HEK293 (cell line): ENCODE measurements at regions not wholly inside any gene's neighbourhood (a gene's known extent, or its start where the extent isn't known, plus 50 kb on each side); places are given as distances from the start of the nearest gene placed in this dataset.

Source experiments
- CTCF ChIA-PET: fragments of 350-600 bp; formaldehyde crosslinking; extraction: SDS; loops from one replicate; lab custom pipeline; 2021; ENCODE audit warnings: antibody characterized with exemption; lab: Yijun Ruan, JAX
- POLR2A ChIA-PET: fragments of 300-600 bp; formaldehyde crosslinking; extraction: SDS; loops from one replicate; lab custom pipeline; 2020; ENCODE audit warnings: antibody characterized with exemption, inconsistent platforms; lab: Yijun Ruan, JAX
- H3K27ac ChIP-seq: fragments of 200-500 bp; sonication (Bioruptor generic); 2 replicates; pipeline ENCODE4 v1.5.1; 2014; ENCODE audit warnings: low read depth, low read length, control low read depth, inconsistent platforms; ENCODE audit errors: extremely low read depth
- H3K36me3 ChIP-seq, 2 experiments: fragments of 200-500 bp in 1 of 2; sonication (Bioruptor generic) in 1 of 2; 1 replicate in 1 of 2; 2 replicates in 1 of 2; pipeline ENCODE4 v1.5.1; 2014 to 2017; ENCODE audit warnings: inconsistent platforms in 2 of 2, low read length in 2 of 2; ENCODE audit not compliant: control insufficient read depth in 2 of 2, insufficient read depth in 1 of 2
- H3K4me1 ChIP-seq: fragments of 200-500 bp; sonication (Bioruptor generic); 2 replicates; pipeline ENCODE4 v1.5.1; 2014; ENCODE audit warnings: mild to moderate bottlenecking, low read length, inconsistent platforms; ENCODE audit not compliant: control insufficient read depth, insufficient read depth
- H3K4me3 ChIP-seq: 2 replicates; pipeline ENCODE4 v1.5.1; 2011; ENCODE audit warnings: low read depth, mild to moderate bottlenecking, control low read depth, low read length, moderate library complexity
- H3K9me3 ChIP-seq: fragments of 200-500 bp; sonication (Bioruptor generic); 2 replicates; pipeline ENCODE4 v1.5.1; 2014; ENCODE audit warnings: low read depth, low read length, inconsistent platforms; ENCODE audit not compliant: control insufficient read depth, insufficient read depth
- GFI1B ChIP-seq: fragments of 450-650 bp; formaldehyde crosslinking; IDR thresholded peaks from 2 replicates; pipeline ENCODE4 v1.5.1; 2016; ENCODE audit warnings: missing biosample characterization, missing genetic modification characterization
- KLF17 ChIP-seq: fragments of 450-650 bp; formaldehyde crosslinking; IDR thresholded peaks from 2 replicates; pipeline ENCODE4 v1.5.1; 2016; ENCODE audit warnings: missing biosample characterization, missing genetic modification characterization
- MZF1 ChIP-seq: fragments of 450-650 bp; formaldehyde crosslinking; IDR thresholded peaks from 2 replicates; pipeline ENCODE4 v1.5.1; 2017; ENCODE audit warnings: missing biosample characterization, missing genetic modification characterization, borderline replicate concordance
- PBX3 ChIP-seq: sonication (generic); formaldehyde crosslinking; IDR thresholded peaks from 2 replicates; pipeline ENCODE4 v1.8.1; 2022; ENCODE audit warnings: mild to moderate bottlenecking, moderate library complexity, missing genetic modification reagents
- SETDB1 ChIP-seq: IDR thresholded peaks from one replicate; pipeline ENCODE4 v1.6.1; 2017; ENCODE audit warnings: mild to moderate bottlenecking, low read length, moderate library complexity, mixed read lengths; ENCODE audit not compliant: insufficient read length
- ZEB2 ChIP-seq: fragments of 450-650 bp; formaldehyde crosslinking; IDR thresholded peaks from 2 replicates; pipeline ENCODE4 v1.5.1; 2016; ENCODE audit warnings: missing biosample characterization, missing genetic modification characterization
- ZFP37 ChIP-seq: fragments of 450-650 bp; formaldehyde crosslinking; IDR thresholded peaks from 2 replicates; pipeline ENCODE4 v1.5.1; 2016; ENCODE audit warnings: missing biosample characterization, missing genetic modification characterization
- ZNF10 ChIP-seq: fragments of 450-650 bp; formaldehyde crosslinking; IDR thresholded peaks from 2 replicates; pipeline ENCODE4 v1.5.1; 2017; ENCODE audit warnings: missing biosample characterization, missing genetic modification characterization
- ZNF148 ChIP-seq: fragments of 450-650 bp; formaldehyde crosslinking; IDR thresholded peaks from 2 replicates; pipeline ENCODE4 v1.5.0; 2017; ENCODE audit warnings: missing biosample characterization, missing genetic modification characterization, borderline replicate concordance
- ZNF18 ChIP-seq: fragments of 450-650 bp; formaldehyde crosslinking; IDR thresholded peaks from 2 replicates; pipeline ENCODE4 v1.5.1; 2016; ENCODE audit warnings: missing biosample characterization, missing genetic modification characterization
- ZNF274 ChIP-seq, 2 experiments: fragments of 200-500 bp in 1 of 2; fragments of 450-650 bp in 1 of 2; sonication (Bioruptor generic) in 1 of 2; formaldehyde crosslinking in 1 of 2; IDR thresholded peaks; 2 replicates each; pipeline versions ENCODE4 v1.5.1 to v1.6.1; 2014 to 2016; ENCODE audit warnings: borderline replicate concordance in 1 of 2, inconsistent platforms in 1 of 2, low read length in 1 of 2, missing biosample characterization in 1 of 2, missing genetic modification characterization in 1 of 2
- ZNF423 ChIP-seq: fragments of 450-650 bp; formaldehyde crosslinking; IDR thresholded peaks from 2 replicates; pipeline ENCODE4 v1.5.1; 2016; ENCODE audit warnings: missing biosample characterization, missing genetic modification characterization
- ZNF596 ChIP-seq: fragments of 450-650 bp; IDR thresholded peaks from 2 replicates; pipeline ENCODE4 v1.5.0; 2018; ENCODE audit warnings: missing biosample characterization, mild to moderate bottlenecking, missing genetic modification characterization, moderate library complexity
- ZNF610 ChIP-seq: fragments of 450-650 bp; formaldehyde crosslinking; IDR thresholded peaks from 2 replicates; pipeline ENCODE4 v1.5.1; 2016; ENCODE audit warnings: missing biosample characterization, missing genetic modification characterization, borderline replicate concordance
- ZNF707 ChIP-seq: fragments of 450-650 bp; formaldehyde crosslinking; IDR thresholded peaks from 2 replicates; pipeline ENCODE4 v1.5.1; 2016; ENCODE audit warnings: missing biosample characterization, missing genetic modification characterization
- ZNF747 ChIP-seq: fragments of 450-650 bp; formaldehyde crosslinking; IDR thresholded peaks from 2 replicates; pipeline ENCODE4 v1.5.1; 2016; ENCODE audit warnings: missing biosample characterization, missing genetic modification characterization
- ZNF768 ChIP-seq: fragments of 450-650 bp; formaldehyde crosslinking; IDR thresholded peaks from 2 replicates; pipeline ENCODE4 v1.5.1; 2018; ENCODE audit warnings: missing biosample characterization, mild to moderate bottlenecking, missing genetic modification characterization
- ZNF791 ChIP-seq: fragments of 450-650 bp; formaldehyde crosslinking; IDR thresholded peaks from 2 replicates; pipeline ENCODE4 v1.5.1; 2016; ENCODE audit warnings: missing biosample characterization, missing genetic modification characterization
- ZSCAN23 ChIP-seq: fragments of 450-650 bp; formaldehyde crosslinking; IDR thresholded peaks from 2 replicates; pipeline ENCODE4 v1.5.1; 2016; ENCODE audit warnings: missing biosample characterization, missing genetic modification characterization
- TF ChIP-seq, protein P1 (sequence below): fragments of 450-650 bp; formaldehyde crosslinking; IDR thresholded peaks from 2 replicates; pipeline ENCODE4 v1.5.1; 2017; ENCODE audit warnings: missing biosample characterization, missing genetic modification characterization
- TF ChIP-seq, protein P2 (sequence below): fragments of 450-650 bp; formaldehyde crosslinking; optimal IDR thresholded peaks from 2 replicates; pipeline ENCODE3; 2016; ENCODE audit warnings: missing biosample characterization, mild to moderate bottlenecking, missing genetic modification characterization

GRCh38 chr5:147084702-147085101 lies 150.1 kb upstream of the STK32A start:
- POLR2A ChIA-PET = no interaction called here
- H3K4me3 ChIP-seq = no peak overlapping the region
- H3K36me3 ChIP-seq = no peaks in the 10 kb centered on the region
- H3K27ac ChIP-seq = no peak overlapping the region
- CTCF ChIA-PET = interaction anchor here (1.2 kb wide), 1 partner anchor 13 kb away, joined by 4 read pairs; no protein-coding TSS in a partner anchor
- no peaks in the 10 kb centered on the region for H3K4me1 ChIP-seq
- H3K9me3 ChIP-seq = no peaks in the 10 kb centered on the region
- TF ChIP-seq KLF17 (tag by site-specific recombination) (no peak), ZFP37 (tag by site-specific recombination) (no peak), ZNF768 (no peak)

GRCh38 chr5:147085409-147085808 lies 149.4 kb upstream of the STK32A start:
- no peak overlapping the region for H3K27ac ChIP-seq
- no peaks in the 10 kb centered on the region for H3K36me3 ChIP-seq
- no peak overlapping the region for H3K4me3 ChIP-seq
- TF ChIP-seq ZSCAN23 (no peak), ZNF791 (no peak), PBX3 (CRISPR knock-in tag) (no peak), SETDB1 (no peak), ZNF707 (no peak), ZEB2 (tag by site-specific recombination) (no peak), ZNF596 (tag by site-specific recombination) (no peak), ZNF10 (no peak), ZNF423 (tag by site-specific recombination) (no peak), MZF1 (tag by site-specific recombination) (no peak)
- TF ChIP-seq, protein P1, sequence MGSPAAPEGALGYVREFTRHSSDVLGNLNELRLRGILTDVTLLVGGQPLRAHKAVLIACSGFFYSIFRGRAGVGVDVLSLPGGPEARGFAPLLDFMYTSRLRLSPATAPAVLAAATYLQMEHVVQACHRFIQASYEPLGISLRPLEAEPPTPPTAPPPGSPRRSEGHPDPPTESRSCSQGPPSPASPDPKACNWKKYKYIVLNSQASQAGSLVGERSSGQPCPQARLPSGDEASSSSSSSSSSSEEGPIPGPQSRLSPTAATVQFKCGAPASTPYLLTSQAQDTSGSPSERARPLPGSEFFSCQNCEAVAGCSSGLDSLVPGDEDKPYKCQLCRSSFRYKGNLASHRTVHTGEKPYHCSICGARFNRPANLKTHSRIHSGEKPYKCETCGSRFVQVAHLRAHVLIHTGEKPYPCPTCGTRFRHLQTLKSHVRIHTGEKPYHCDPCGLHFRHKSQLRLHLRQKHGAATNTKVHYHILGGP (tag by site-specific recombination) = no peak
- TF ChIP-seq, protein P2, sequence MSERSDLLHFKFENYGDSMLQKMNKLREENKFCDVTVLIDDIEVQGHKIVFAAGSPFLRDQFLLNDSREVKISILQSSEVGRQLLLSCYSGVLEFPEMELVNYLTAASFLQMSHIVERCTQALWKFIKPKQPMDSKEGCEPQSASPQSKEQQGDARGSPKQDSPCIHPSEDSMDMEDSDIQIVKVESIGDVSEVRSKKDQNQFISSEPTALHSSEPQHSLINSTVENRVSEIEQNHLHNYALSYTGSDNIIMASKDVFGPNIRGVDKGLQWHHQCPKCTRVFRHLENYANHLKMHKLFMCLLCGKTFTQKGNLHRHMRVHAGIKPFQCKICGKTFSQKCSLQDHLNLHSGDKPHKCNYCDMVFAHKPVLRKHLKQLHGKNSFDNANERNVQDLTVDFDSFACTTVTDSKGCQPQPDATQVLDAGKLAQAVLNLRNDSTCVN (tag by site-specific recombination) = no peak
- H3K9me3 ChIP-seq = no peaks in the 10 kb centered on the region
- H3K4me1 ChIP-seq = no peaks in the 10 kb centered on the region
- POLR2A ChIA-PET = no interaction called here
- CTCF ChIA-PET = interaction anchor here (1.2 kb wide), 1 partner anchor 12 kb away, joined by 4 read pairs; no protein-coding TSS in a partner anchor

DNA sequence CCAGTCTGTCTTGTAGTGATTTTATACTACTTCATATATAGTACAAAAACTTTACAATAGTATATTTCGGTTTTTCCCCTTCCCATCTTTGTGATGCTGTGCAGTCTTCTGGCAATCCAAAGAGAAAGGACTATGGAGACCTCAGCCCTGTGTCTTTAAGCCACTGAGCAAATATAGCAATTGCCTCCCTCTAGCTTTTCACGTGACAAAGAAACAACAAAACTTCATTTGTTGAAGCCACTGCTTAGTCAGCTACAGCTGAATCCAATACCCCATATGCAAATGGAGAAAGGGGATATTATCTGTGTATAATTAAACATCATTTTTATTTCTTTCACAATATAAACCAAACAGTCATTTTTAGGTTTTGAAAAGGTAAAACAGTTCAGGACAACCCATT lies 142.8 kb upstream of the STK32A start:
- ChIA-PET CTCF (no interaction called here), POLR2A (no interaction called here)
- Histone ChIP-seq H3K9me3 (no peaks in the 10 kb centered on the region), H3K4me3 (no peak overlapping the region), H3K36me3 (no peaks in the 10 kb centered on the region), H3K4me1 (no peaks in the 10 kb centered on the region; the same call in 1 of the 2 replicates), H3K27ac (no peak overlapping the region)
- TF ChIP-seq GFI1B = no peak
- no peak for TF ChIP-seq ZNF18 (tag by site-specific recombination)
- no peak for TF ChIP-seq ZNF148 (tag by site-specific recombination)
- no peak for TF ChIP-seq ZNF610 (tag by site-specific recombination)
- TF ChIP-seq ZNF274 (IDR thresholded peaks at IDR 0.05; ENCODE audit: low read length) = no peak
- TF ChIP-seq ZNF274 (tag by site-specific recombination; IDR thresholded peaks at IDR 0.05; ENCODE audit: borderline replicate concordance) = no peak
- no peak for TF ChIP-seq ZNF747
- TF ChIP-seq, all 188 proteins: peak for 0
